ENCODE measurements at regions not wholly inside any gene's neighbourhood (a gene's known extent, or its start where the extent isn't known, plus 50 kb on each side); places are given as distances from the start of the nearest gene placed in this dataset.

DNA sequence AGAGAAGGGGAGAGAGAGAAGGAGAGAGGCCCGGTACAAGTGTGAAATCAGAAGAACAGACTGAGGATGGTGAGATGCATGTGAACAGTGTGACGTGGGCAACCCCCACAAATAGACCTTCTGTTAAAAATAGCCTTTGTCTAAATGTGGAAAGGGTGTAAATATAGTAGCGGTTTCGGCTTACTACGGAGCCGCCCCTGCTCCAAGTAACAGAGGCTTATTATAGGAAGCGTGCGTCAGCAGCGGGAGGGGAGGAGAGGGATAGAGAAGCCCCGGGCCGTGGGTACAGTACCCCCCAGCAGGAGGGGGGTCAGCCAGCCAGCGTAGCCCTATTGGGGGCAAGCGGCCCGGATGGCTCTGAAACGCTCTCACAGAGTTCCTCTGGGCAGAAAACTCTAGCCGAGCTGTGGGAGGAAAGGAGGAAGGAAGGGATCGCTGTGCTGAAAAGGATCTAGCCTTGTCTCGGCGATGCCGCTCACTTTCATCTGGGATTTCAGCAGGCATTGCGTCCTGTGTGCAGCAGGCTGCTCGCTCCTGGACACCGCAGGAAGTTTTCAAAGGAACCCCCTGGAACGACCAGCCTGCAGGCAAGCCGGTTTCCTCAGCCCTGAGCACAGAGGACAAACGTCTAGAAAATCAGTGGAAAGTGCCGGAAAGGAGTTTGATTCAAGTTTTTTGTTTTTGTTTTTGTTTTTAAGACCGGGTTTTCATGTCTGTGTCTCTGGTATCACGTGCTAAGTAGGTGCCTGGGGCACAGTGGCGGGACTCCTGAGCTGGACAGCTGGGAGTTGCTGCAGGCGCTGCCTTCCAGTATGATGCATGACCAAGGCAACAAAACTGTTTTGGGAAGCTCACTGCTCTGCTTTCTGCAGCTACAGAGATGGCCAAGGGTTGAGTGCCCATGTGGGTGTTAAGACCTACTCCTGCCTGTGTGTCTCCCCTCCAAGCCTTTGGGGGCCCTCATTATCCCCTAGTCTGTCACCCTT, 146.6 kb downstream of the SEC61B start:
- in situ Hi-C loops (cut with HindIII; ENCODE audit: extremely low pct_ligation_motif_present, low pct_unique_long_range_greater_than_20kb): no loop called here
- WGBS (ENCODE audit: low lambda C conversion rate): 30% methylated on average over 26 of the region's 31 CpGs

DNA sequence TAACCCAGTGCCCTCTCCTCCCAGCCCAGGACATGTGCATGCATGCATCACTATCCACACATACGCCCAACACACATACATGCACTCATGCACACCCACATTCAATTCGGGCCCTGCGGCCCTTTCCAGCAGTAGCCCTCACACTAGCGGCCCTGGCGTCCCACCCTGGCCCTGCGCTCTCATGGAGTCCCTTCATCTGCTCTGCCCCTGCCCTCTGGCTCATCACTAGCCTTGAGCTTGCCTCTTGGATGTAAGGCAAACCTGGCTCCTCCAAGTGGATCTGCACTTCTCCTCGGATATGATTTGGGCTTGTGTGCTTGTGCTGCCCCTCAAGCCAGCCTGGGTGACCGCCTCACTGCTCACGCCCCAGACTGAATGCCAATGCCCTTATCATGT, 147.2 kb downstream of the SEC61B start:
- H3K4me2 ChIP-seq (ENCODE audit: low read depth, low read length): no peak overlapping the region
- WGBS (ENCODE audit: low lambda C conversion rate): 66% methylated on average over 9 of the region's 9 CpGs
- no peaks in the 10 kb centered on the region for H3K36me3 ChIP-seq (replicated peaks in 1 of 2; ENCODE audit: control insufficient read depth in 1 of 2, insufficient read depth in 2 of 2, low read length in 2 of 2)
- no peaks in the 10 kb centered on the region for H3K9me3 ChIP-seq (ENCODE audit: low read length)
- no peaks in the 10 kb centered on the region for H3K79me2 ChIP-seq (ENCODE audit: insufficient read depth, low read length)
- BruUV-seq (replicated peaks): no TSS peak
- no peak overlapping the region for H2AFZ ChIP-seq (ENCODE audit: low read length)
- H3K9ac ChIP-seq (ENCODE audit: insufficient read depth, low read depth, low read length): no peak overlapping the region
- FAIRE-seq: no peak
- no peak overlapping the region for H3K4me3 ChIP-seq (replicated peaks in 1 of 3; ENCODE audit: insufficient read depth in 1 of 3, low read depth in 2 of 3, low read length in 3 of 3)
- in situ Hi-C loops (cut with HindIII; ENCODE audit: extremely low pct_ligation_motif_present, low pct_unique_long_range_greater_than_20kb) (no loop called here), intact Hi-C loops (cut with micrococcal nuclease; ENCODE audit: unreplicated experiment) (no loop called here)
- ChIA-PET POLR2A (no interaction called here), CTCF (ENCODE audit: low intra/inter-chr PET ratio, low total read pairs) (no interaction called here)
- no peak; the same call in 2 of the 3 replicates for ATAC-seq
- no peaks in the 10 kb centered on the region for H3K4me1 ChIP-seq (ENCODE audit: insufficient read depth, low read length)
- H4K20me1 ChIP-seq (ENCODE audit: insufficient read depth, low read length): no peaks in the 10 kb centered on the region
- H3K27me3 ChIP-seq (ENCODE audit: control insufficient read depth in 1 of 2, insufficient read depth in 2 of 2, low read length in 2 of 2): peaks cover 3 to 39% of the 10 kb centered on the region in 2 experiments; a peak in 3 of 5 replicates
- no peak for DNase-seq (ENCODE audit: low spot score)
- no peak overlapping the region for H3K27ac ChIP-seq (ENCODE audit: extremely low read length, insufficient read depth, low read length)
- TF ChIP-seq PCBP2 (optimal IDR thresholded peaks at IDR 0.05; ENCODE audit: low read depth, low read length, poor library complexity, severe bottlenecking) (no peak), ZNF253 (CRISPR knock-in tag; IDR thresholded peaks at IDR 0.05; ENCODE audit: borderline replicate concordance) (no peak), GFI1 (CRISPR knock-in tag; IDR thresholded peaks at IDR 0.05; ENCODE audit: borderline replicate concordance) (no peak), IRX3 (CRISPR knock-in tag; IDR thresholded peaks at IDR 0.05; ENCODE audit: borderline replicate concordance, low read depth) (no peak), TAF15 (IDR thresholded peaks at IDR 0.05; ENCODE audit: low read depth, low read length, poor library complexity, severe bottlenecking) (no peak), SOX6 (IDR thresholded peaks at IDR 0.05) (no peak), SOX6 (CRISPR knock-in tag; IDR thresholded peaks at IDR 0.05) (no peak), CREB1 (IDR thresholded peaks at IDR 0.05) (no peak), CREB1 (CRISPR knock-in tag; IDR thresholded peaks at IDR 0.05) (no peak)
- TF ChIP-seq, protein P1, sequence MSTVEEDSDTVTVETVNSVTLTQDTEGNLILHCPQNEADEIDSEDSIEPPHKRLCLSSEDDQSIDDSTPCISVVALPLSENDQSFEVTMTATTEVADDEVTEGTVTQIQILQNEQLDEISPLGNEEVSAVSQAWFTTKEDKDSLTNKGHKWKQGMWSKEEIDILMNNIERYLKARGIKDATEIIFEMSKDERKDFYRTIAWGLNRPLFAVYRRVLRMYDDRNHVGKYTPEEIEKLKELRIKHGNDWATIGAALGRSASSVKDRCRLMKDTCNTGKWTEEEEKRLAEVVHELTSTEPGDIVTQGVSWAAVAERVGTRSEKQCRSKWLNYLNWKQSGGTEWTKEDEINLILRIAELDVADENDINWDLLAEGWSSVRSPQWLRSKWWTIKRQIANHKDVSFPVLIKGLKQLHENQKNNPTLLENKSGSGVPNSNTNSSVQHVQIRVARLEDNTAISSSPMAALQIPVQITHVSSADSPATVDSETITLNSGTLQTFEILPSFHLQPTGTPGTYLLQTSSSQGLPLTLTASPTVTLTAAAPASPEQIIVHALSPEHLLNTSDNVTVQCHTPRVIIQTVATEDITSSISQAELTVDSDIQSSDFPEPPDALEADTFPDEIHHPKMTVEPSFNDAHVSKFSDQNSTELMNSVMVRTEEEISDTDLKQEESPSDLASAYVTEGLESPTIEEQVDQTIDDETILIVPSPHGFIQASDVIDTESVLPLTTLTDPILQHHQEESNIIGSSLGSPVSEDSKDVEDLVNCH (CRISPR knock-in tag; IDR thresholded peaks at IDR 0.05): no peak
- TF ChIP-seq, protein P2, sequence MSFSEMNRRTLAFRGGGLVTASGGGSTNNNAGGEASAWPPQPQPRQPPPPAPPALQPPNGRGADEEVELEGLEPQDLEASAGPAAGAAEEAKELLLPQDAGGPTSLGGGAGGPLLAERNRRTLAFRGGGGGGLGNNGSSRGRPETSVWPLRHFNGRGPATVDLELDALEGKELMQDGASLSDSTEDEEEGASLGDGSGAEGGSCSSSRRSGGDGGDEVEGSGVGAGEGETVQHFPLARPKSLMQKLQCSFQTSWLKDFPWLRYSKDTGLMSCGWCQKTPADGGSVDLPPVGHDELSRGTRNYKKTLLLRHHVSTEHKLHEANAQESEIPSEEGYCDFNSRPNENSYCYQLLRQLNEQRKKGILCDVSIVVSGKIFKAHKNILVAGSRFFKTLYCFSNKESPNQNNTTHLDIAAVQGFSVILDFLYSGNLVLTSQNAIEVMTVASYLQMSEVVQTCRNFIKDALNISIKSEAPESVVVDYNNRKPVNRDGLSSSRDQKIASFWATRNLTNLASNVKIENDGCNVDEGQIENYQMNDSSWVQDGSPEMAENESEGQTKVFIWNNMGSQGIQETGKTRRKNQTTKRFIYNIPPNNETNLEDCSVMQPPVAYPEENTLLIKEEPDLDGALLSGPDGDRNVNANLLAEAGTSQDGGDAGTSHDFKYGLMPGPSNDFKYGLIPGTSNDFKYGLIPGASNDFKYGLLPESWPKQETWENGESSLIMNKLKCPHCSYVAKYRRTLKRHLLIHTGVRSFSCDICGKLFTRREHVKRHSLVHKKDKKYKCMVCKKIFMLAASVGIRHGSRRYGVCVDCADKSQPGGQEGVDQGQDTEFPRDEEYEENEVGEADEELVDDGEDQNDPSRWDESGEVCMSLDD (CRISPR knock-in tag; IDR thresholded peaks at IDR 0.05; ENCODE audit: borderline replicate concordance): no peak

More for the DNA sequence above, 146.6 kb downstream of the SEC61B start:
- Histone ChIP-seq H3K9ac (ENCODE audit: insufficient read depth, low read depth, low read length) (no peak overlapping the region), H3K9me3 (ENCODE audit: low read length) (no peaks in the 10 kb centered on the region), H3K79me2 (ENCODE audit: insufficient read depth, low read length) (no peaks in the 10 kb centered on the region), H3K36me3 (replicated peaks in 1 of 2; ENCODE audit: control insufficient read depth in 1 of 2, insufficient read depth in 2 of 2, low read length in 2 of 2) (no peaks in the 10 kb centered on the region), H3K4me3 (replicated peaks in 1 of 3; ENCODE audit: insufficient read depth in 1 of 3, low read depth in 2 of 3, low read length in 3 of 3) (no peak overlapping the region), H3K27me3 (ENCODE audit: control insufficient read depth in 1 of 2, insufficient read depth in 2 of 2, low read length in 2 of 2) (peaks cover 3 to 39% of the 10 kb centered on the region in 2 experiments; a peak in 3 of 5 replicates), H2AFZ (ENCODE audit: low read length) (no peak overlapping the region), H4K20me1 (ENCODE audit: insufficient read depth, low read length) (no peaks in the 10 kb centered on the region), H3K4me1 (ENCODE audit: insufficient read depth, low read length) (no peaks in the 10 kb centered on the region), H3K27ac (ENCODE audit: extremely low read length, insufficient read depth, low read length) (no peak overlapping the region), H3K4me2 (ENCODE audit: low read depth, low read length) (no peak overlapping the region)
- FAIRE-seq (no peak), ATAC-seq (peak; percentile 38; the same call in 2 of the 3 replicates), DNase-seq (ENCODE audit: low spot score) (no peak)
- no TSS peak for BruUV-seq (replicated peaks)
- intact Hi-C loops (cut with micrococcal nuclease; ENCODE audit: unreplicated experiment): no loop called here
- TF ChIP-seq ZNF160 (CRISPR knock-in tag; IDR thresholded peaks at IDR 0.05) (no peak), EHMT2 (IDR thresholded peaks at IDR 0.05; ENCODE audit: borderline replicate concordance, low read depth, low read length) (no peak), ZNF766 (CRISPR knock-in tag; IDR thresholded peaks at IDR 0.05; ENCODE audit: borderline replicate concordance) (no peak)
- CTCF ChIA-PET (ENCODE audit: low intra/inter-chr PET ratio, low total read pairs): no interaction called here
- POLR2A ChIA-PET: no interaction called here
